ENCODE measurements at regions not wholly inside any gene's neighbourhood (a gene's known extent, or its start where the extent isn't known, plus 50 kb on each side); places are given as distances from the start of the nearest gene placed in this dataset.

GRCh38 chr12:13562915-13563742, 366.6 kb downstream of the EMP1 start:
- Histone ChIP-seq H3K9me3 (ENCODE audit: low read length) (no peaks in the 10 kb centered on the region), H3K9ac (ENCODE audit: low read length) (no peak overlapping the region), H3K4me2 (ENCODE audit: low read length) (no peak overlapping the region), H3K79me2 (ENCODE audit: low read length) (no peaks in the 10 kb centered on the region), H3F3A (ENCODE audit: low read length, unreplicated experiment) (no peaks in the 10 kb centered on the region), H2AFZ (ENCODE audit: low read length) (no peak overlapping the region), H3K9me2 (replicated peaks; ENCODE audit: low read length) (no peaks in the 10 kb centered on the region), H3K27ac (ENCODE audit: low read length) (no peak overlapping the region), H3K4me3 (ENCODE audit: low read length) (no peak overlapping the region), H4K20me1 (ENCODE audit: low read length) (no peaks in the 10 kb centered on the region), H3K27me3 (ENCODE audit: low read length) (peaks cover 72% of the 10 kb centered on the region), H3K36me3 (ENCODE audit: low read depth, low read length) (no peaks in the 10 kb centered on the region), H3K4me1 (ENCODE audit: insufficient read depth, low read length) (no peaks in the 10 kb centered on the region)
- DNase-seq, result no peak
- no TSS peak for BruUV-seq (replicated peaks)
- CTCF ChIA-PET, result no interaction called here
- no peak for ATAC-seq
- intact Hi-C loops (cut with micrococcal nuclease), result no loop called here
- POLR2A ChIA-PET (ENCODE audit: unreplicated experiment), result no interaction called here
- TF ChIP-seq EZH2 (IDR thresholded peaks at IDR 0.05; ENCODE audit: low read length, unreplicated experiment), result no peak
- no peak for TF ChIP-seq CTCF (conservative IDR thresholded peaks at IDR 0.05; ENCODE audit: low read depth, low read length)
- no peak for TF ChIP-seq EZH2phosphoT487 (IDR thresholded peaks at IDR 0.05; ENCODE audit: borderline replicate concordance, low read length)

- no peaks in the 10 kb centered on the region for H3K4me1 ChIP-seq (ENCODE audit: insufficient read depth, low read length)
- BruUV-seq (replicated peaks), result no TSS peak
- DNase-seq, result no peak
- H4K20me1 ChIP-seq (ENCODE audit: low read length), result no peaks in the 10 kb centered on the region
- no peaks in the 10 kb centered on the region for H3K79me2 ChIP-seq (ENCODE audit: low read length)
- H2AFZ ChIP-seq (ENCODE audit: low read length), result no peak overlapping the region
- no peaks in the 10 kb centered on the region for H3F3A ChIP-seq (ENCODE audit: low read length, unreplicated experiment)
- no peak overlapping the region for H3K4me2 ChIP-seq (ENCODE audit: low read length)
- CTCF ChIA-PET, result no interaction called here
- intact Hi-C loops (cut with micrococcal nuclease), result no loop called here
- no peak for ATAC-seq
- no peak for TF ChIP-seq CTCF (conservative IDR thresholded peaks at IDR 0.05; ENCODE audit: low read depth, low read length)
- TF ChIP-seq EZH2phosphoT487 (IDR thresholded peaks at IDR 0.05; ENCODE audit: borderline replicate concordance, low read length), result no peak
- TF ChIP-seq EZH2 (IDR thresholded peaks at IDR 0.05; ENCODE audit: low read length, unreplicated experiment), result no peak
- no peaks in the 10 kb centered on the region for H3K9me2 ChIP-seq (replicated peaks; ENCODE audit: low read length)
- POLR2A ChIA-PET (ENCODE audit: unreplicated experiment), result no interaction called here
- no peak overlapping the region for H3K27ac ChIP-seq (ENCODE audit: low read length)
- H3K9ac ChIP-seq (ENCODE audit: low read length), result no peak overlapping the region
- H3K36me3 ChIP-seq (ENCODE audit: low read depth, low read length), result no peaks in the 10 kb centered on the region
- no peaks in the 10 kb centered on the region for H3K9me3 ChIP-seq (ENCODE audit: low read length)
- peaks cover 60% of the 10 kb centered on the region for H3K27me3 ChIP-seq (ENCODE audit: low read length)
- H3K4me3 ChIP-seq (ENCODE audit: low read length), result no peak overlapping the region
Observed at GRCh38 chr12:13561923-13562322, 365.4 kb downstream of the EMP1 start.

- Histone ChIP-seq H3K79me2 (ENCODE audit: low read length) (no peaks in the 10 kb centered on the region), H3K4me3 (ENCODE audit: low read length) (no peak overlapping the region), H3K9me3 (ENCODE audit: low read length) (no peaks in the 10 kb centered on the region), H3K27me3 (ENCODE audit: low read length) (peaks cover 53% of the 10 kb centered on the region), H3K9me2 (replicated peaks; ENCODE audit: low read length) (no peaks in the 10 kb centered on the region), H2AFZ (ENCODE audit: low read length) (no peak overlapping the region), H4K20me1 (ENCODE audit: low read length) (no peaks in the 10 kb centered on the region), H3K36me3 (ENCODE audit: low read depth, low read length) (no peaks in the 10 kb centered on the region), H3K4me2 (ENCODE audit: low read length) (no peak overlapping the region), H3K9ac (ENCODE audit: low read length) (no peak overlapping the region), H3F3A (ENCODE audit: low read length, unreplicated experiment) (no peaks in the 10 kb centered on the region), H3K27ac (ENCODE audit: low read length) (no peak overlapping the region), H3K4me1 (ENCODE audit: insufficient read depth, low read length) (no peaks in the 10 kb centered on the region)
- no TSS peak for BruUV-seq (replicated peaks)
- TF ChIP-seq CTCF (conservative IDR thresholded peaks at IDR 0.05; ENCODE audit: low read depth, low read length), result no peak
- no peak for TF ChIP-seq EZH2phosphoT487 (IDR thresholded peaks at IDR 0.05; ENCODE audit: borderline replicate concordance, low read length)
- no peak for TF ChIP-seq EZH2 (IDR thresholded peaks at IDR 0.05; ENCODE audit: low read length, unreplicated experiment)
- ATAC-seq (no peak), DNase-seq (peak; percentile 6)
- POLR2A ChIA-PET (ENCODE audit: unreplicated experiment), result no interaction called here
- intact Hi-C loops (cut with micrococcal nuclease), result no loop called here
- CTCF ChIA-PET, result no interaction called here
Observed at GRCh38 chr12:13559318-13559978, 362.9 kb downstream of the EMP1 start.
